Stimulated activated CD4-positive, alpha-beta T cell treated with anti-CD3 and anti-CD28 coated beads, Interleukin-1b, Interleukin-23, amount 100 ng/mL, for 24 hours (primary cell): ENCODE measurements at regions not wholly inside any gene's neighbourhood (a gene's known extent, or its start where the extent isn't known, plus 50 kb on each side); places are given as distances from the start of the nearest gene placed in this dataset.

Experiments
- DNase-seq, 4 experiments: peaks; one replicate each; pipeline ENCODE4 v3.0.0-alpha.2; 2020; ENCODE audit warnings: low read depth in 4 of 4, low spot score in 1 of 4

- DNase-seq, result no peak
These were observed 288.3 kb downstream of the TGFB2 start for GRCh38 chr1:218633238-218633988.

GRCh38 chr1:218634212-218634611, 289.1 kb downstream of the TGFB2 start:
- no peak for DNase-seq

- no peak for DNase-seq
These were observed 291.4 kb downstream of the TGFB2 start for GRCh38 chr1:218636548-218636947.

- DNase-seq, result no peak
These were observed 295.0 kb downstream of the TGFB2 start for GRCh38 chr1:218640173-218640572.

- no peak for DNase-seq
These were observed 297.2 kb downstream of the TGFB2 start for GRCh38 chr1:218642033-218642948.

GRCh38 chr1:218643281-218643680, 298.1 kb downstream of the TGFB2 start:
- no peak for DNase-seq

GRCh38 chr1:218643926-218644325, 298.8 kb downstream of the TGFB2 start:
- no peak for DNase-seq

GRCh38 chr1:218646288-218646687, 301.2 kb downstream of the TGFB2 start:
- DNase-seq, result no peak

- no peak for DNase-seq
These were observed 311.3 kb downstream of the TGFB2 start for GRCh38 chr1:218656301-218657037.

- no peak for DNase-seq
These were observed 313.1 kb downstream of the TGFB2 start for GRCh38 chr1:218658269-218658668.

- DNase-seq, result no peak
These were observed 313.8 kb downstream of the TGFB2 start for GRCh38 chr1:218658899-218659298.

GRCh38 chr1:218659911-218660677, 315.0 kb downstream of the TGFB2 start:
- no peak for DNase-seq

- DNase-seq, result no peak
These were observed 315.5 kb downstream of the TGFB2 start for GRCh38 chr1:218660678-218661053.

- no peak for DNase-seq
These were observed 316.3 kb downstream of the TGFB2 start for GRCh38 chr1:218661411-218661810.

GRCh38 chr1:218664385-218665170, 319.4 kb downstream of the TGFB2 start:
- no peak for DNase-seq

GRCh38 chr1:218665221-218665620, 320.1 kb downstream of the TGFB2 start:
- no peak for DNase-seq

GRCh38 chr1:218666263-218666662, 321.1 kb downstream of the TGFB2 start:
- DNase-seq, result no peak

- DNase-seq, result no peak
These were observed 322.8 kb downstream of the TGFB2 start for GRCh38 chr1:218667781-218668516.

- DNase-seq, result no peak
These were observed 324.3 kb downstream of the TGFB2 start for GRCh38 chr1:218669431-218669830.
